ENCODE measurements at regions not wholly inside any gene's neighbourhood (a gene's known extent, or its start where the extent isn't known, plus 50 kb on each side); places are given as distances from the start of the nearest gene placed in this dataset.

GRCh38 chrX:27882695-27883094 is 74.9 kb downstream of the MAGEB10 start:
- Histone ChIP-seq H3K27ac (ENCODE audit: control insufficient read depth, insufficient read depth, low read length) (no peak overlapping the region), H3K9me3 (ENCODE audit: control insufficient read depth, low read depth, low read length) (no peaks in the 10 kb centered on the region), H3K4me2 (ENCODE audit: control insufficient read depth, extremely low read depth, insufficient read depth, low read depth, low read length) (no peak overlapping the region), H3K4me3 (ENCODE audit: control insufficient read depth in 2 of 3, extremely low read depth in 1 of 3, insufficient read depth in 2 of 3, low read depth in 1 of 3, low read length in 3 of 3) (no peak overlapping the region), H2AFZ (ENCODE audit: control insufficient read depth, low read length) (no peak overlapping the region), H3K27me3 (ENCODE audit: control insufficient read depth, extremely low read depth, insufficient read depth, low read length) (no peaks in the 10 kb centered on the region), H3K79me2 (ENCODE audit: control insufficient read depth, insufficient read depth, low read length) (no peaks in the 10 kb centered on the region), H3K9me1 (ENCODE audit: control insufficient read depth, extremely low read depth, insufficient read depth, low read length) (no peaks in the 10 kb centered on the region), H3K36me3 (ENCODE audit: control insufficient read depth in 2 of 2, extremely low read depth in 1 of 2, insufficient read depth in 2 of 2, low read length in 2 of 2) (no peaks in the 10 kb centered on the region), H4K20me1 (ENCODE audit: control insufficient read depth, extremely low read depth, insufficient read depth, low read length) (no peaks in the 10 kb centered on the region), H3K9ac (ENCODE audit: control insufficient read depth, extremely low read depth, insufficient read depth, low read length) (no peak overlapping the region), H3K4me1 (ENCODE audit: control insufficient read depth, extremely low read depth, insufficient read depth, low read length) (no peaks in the 10 kb centered on the region)
- dilution Hi-C loops (cut with MboI; ENCODE audit: extremely low pct_ligation_motif_present, low sequenced_read_pairs) = no loop called here
- TF ChIP-seq EZH2 (IDR thresholded peaks at IDR 0.05; ENCODE audit: low read length) = no peak
- no peak for TF ChIP-seq CTCF (optimal IDR thresholded peaks at IDR 0.05 in 1 of 3, IDR thresholded peaks at IDR 0.05 in 1 of 3, conservative IDR thresholded peaks at IDR 0.05 in 1 of 3; ENCODE audit: extremely low read depth in 1 of 3, insufficient read depth in 2 of 3, low read length in 3 of 3)
- no peak for FAIRE-seq
- no peak for DNase-seq (ENCODE audit: low read depth, low spot score)

- Histone ChIP-seq H3K36me3 (ENCODE audit: control insufficient read depth in 2 of 2, extremely low read depth in 1 of 2, insufficient read depth in 2 of 2, low read length in 2 of 2) (no peaks in the 10 kb centered on the region), H3K9ac (ENCODE audit: control insufficient read depth, extremely low read depth, insufficient read depth, low read length) (no peak overlapping the region), H3K9me3 (ENCODE audit: control insufficient read depth, low read depth, low read length) (no peaks in the 10 kb centered on the region), H3K4me3 (ENCODE audit: control insufficient read depth in 2 of 3, extremely low read depth in 1 of 3, insufficient read depth in 2 of 3, low read depth in 1 of 3, low read length in 3 of 3) (no peak overlapping the region), H3K4me2 (ENCODE audit: control insufficient read depth, extremely low read depth, insufficient read depth, low read depth, low read length) (no peak overlapping the region), H3K79me2 (ENCODE audit: control insufficient read depth, insufficient read depth, low read length) (no peaks in the 10 kb centered on the region), H3K27me3 (ENCODE audit: control insufficient read depth, extremely low read depth, insufficient read depth, low read length) (no peaks in the 10 kb centered on the region), H3K9me1 (ENCODE audit: control insufficient read depth, extremely low read depth, insufficient read depth, low read length) (no peaks in the 10 kb centered on the region), H3K27ac (ENCODE audit: control insufficient read depth, insufficient read depth, low read length) (no peak overlapping the region), H2AFZ (ENCODE audit: control insufficient read depth, low read length) (no peak overlapping the region), H3K4me1 (ENCODE audit: control insufficient read depth, extremely low read depth, insufficient read depth, low read length) (no peaks in the 10 kb centered on the region), H4K20me1 (ENCODE audit: control insufficient read depth, extremely low read depth, insufficient read depth, low read length) (no peaks in the 10 kb centered on the region)
- dilution Hi-C loops (cut with MboI; ENCODE audit: extremely low pct_ligation_motif_present, low sequenced_read_pairs) = no loop called here
- FAIRE-seq (no peak), DNase-seq (ENCODE audit: low read depth, low spot score) (no peak)
- TF ChIP-seq CTCF (optimal IDR thresholded peaks at IDR 0.05 in 1 of 3, IDR thresholded peaks at IDR 0.05 in 1 of 3, conservative IDR thresholded peaks at IDR 0.05 in 1 of 3; ENCODE audit: extremely low read depth in 1 of 3, insufficient read depth in 2 of 3, low read length in 3 of 3) = no peak
- no peak for TF ChIP-seq EZH2 (IDR thresholded peaks at IDR 0.05; ENCODE audit: low read length)
These were observed 71.1 kb downstream of the MAGEB10 start for GRCh38 chrX:27878862-27879261.
